ENCODE measurements at regions not wholly inside any gene's neighbourhood (a gene's known extent, or its start where the extent isn't known, plus 50 kb on each side); places are given as distances from the start of the nearest gene placed in this dataset.
"Not testable (repeated sequence)": the region's sequence is repeated elsewhere in the genome, so short reads cannot be mapped to it uniquely, and the experiment has no call there.

DNA sequence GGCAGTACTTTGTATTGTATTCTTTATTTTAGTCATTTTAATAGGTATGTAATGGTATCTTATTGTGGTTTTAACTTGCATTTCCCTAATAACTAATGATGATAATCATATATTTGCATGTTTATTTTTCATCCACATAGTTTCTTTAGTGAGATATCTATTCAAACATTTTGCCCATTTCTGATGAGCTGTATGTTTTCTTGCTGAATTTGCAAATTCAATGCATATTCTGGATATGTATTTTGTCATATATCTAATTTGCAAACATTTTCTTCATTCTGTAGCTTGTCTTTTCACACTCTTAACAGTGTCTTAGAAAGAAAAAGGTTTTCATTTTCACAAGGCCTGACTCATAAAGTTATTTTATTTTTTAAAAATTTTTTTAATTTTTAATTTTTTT lies 372.1 kb downstream of the ZNF674 start:
- H3K9me3 ChIP-seq = no peaks in the 10 kb centered on the region
- H3K36me3 ChIP-seq = no peaks in the 10 kb centered on the region
- intact Hi-C loops (cut with DNase I) = no loop called here
- H3K27me3 ChIP-seq = no peaks in the 10 kb centered on the region
- H3K27ac ChIP-seq = no peak overlapping the region
- no peak overlapping the region for H3K4me3 ChIP-seq (replicated peaks in 1 of 3)
- no peak for TF ChIP-seq POLR2A (IDR thresholded peaks at IDR 0.05)
- TF ChIP-seq, protein P1, sequence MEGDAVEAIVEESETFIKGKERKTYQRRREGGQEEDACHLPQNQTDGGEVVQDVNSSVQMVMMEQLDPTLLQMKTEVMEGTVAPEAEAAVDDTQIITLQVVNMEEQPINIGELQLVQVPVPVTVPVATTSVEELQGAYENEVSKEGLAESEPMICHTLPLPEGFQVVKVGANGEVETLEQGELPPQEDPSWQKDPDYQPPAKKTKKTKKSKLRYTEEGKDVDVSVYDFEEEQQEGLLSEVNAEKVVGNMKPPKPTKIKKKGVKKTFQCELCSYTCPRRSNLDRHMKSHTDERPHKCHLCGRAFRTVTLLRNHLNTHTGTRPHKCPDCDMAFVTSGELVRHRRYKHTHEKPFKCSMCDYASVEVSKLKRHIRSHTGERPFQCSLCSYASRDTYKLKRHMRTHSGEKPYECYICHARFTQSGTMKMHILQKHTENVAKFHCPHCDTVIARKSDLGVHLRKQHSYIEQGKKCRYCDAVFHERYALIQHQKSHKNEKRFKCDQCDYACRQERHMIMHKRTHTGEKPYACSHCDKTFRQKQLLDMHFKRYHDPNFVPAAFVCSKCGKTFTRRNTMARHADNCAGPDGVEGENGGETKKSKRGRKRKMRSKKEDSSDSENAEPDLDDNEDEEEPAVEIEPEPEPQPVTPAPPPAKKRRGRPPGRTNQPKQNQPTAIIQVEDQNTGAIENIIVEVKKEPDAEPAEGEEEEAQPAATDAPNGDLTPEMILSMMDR (IDR thresholded peaks at IDR 0.05) = no peak
- no peak for DNase-seq
- H3K4me1 ChIP-seq = no peaks in the 10 kb centered on the region

GRCh38 chrX:46171457-46171856 lies 373.8 kb downstream of the ZNF674 start:
- H3K4me3 ChIP-seq (replicated peaks in 1 of 3); H3K36me3 ChIP-seq; H3K27ac ChIP-seq; intact Hi-C loops (cut with DNase I); DNase-seq; H3K4me1 ChIP-seq; H3K27me3 ChIP-seq; H3K9me3 ChIP-seq: not testable (repeated sequence)
- 96% methylated on average over 3 of the region's 4 CpGs; no CpG with 5 or more reads in 1 of the 2 donors for WGBS, 2 donors

DNA sequence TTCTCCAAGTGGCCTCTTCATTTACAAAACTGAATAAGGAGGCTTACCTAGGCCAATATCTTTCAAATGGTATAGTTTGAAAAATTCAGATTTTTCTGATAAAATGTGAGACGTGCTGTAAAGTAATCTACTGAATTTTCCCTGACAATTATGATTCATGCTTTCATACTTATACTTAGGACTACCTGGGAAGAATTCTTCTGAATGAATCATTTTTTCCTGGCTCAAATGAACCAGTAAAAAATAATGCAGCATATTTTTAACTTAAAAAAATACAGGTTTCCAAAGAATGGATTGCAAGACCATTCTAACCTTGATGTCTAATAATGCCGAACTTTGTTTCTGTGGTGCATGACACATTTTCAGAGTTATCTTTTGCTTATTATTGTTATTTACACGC lies 375.4 kb downstream of the ZNF674 start:
- 82 to 85% methylated on average over 3 of the region's 3 CpGs for WGBS, 2 donors
- Histone ChIP-seq H3K27ac (no peak overlapping the region), H3K27me3 (no peaks in the 10 kb centered on the region), H3K4me3 (replicated peaks in 1 of 3) (no peak overlapping the region), H3K36me3 (no peaks in the 10 kb centered on the region), H3K4me1 (no peaks in the 10 kb centered on the region), H3K9me3 (no peaks in the 10 kb centered on the region)
- DNase-seq = no peak
- intact Hi-C loops (cut with DNase I) = no loop called here
- TF ChIP-seq, protein P1 (IDR thresholded peaks at IDR 0.05) = no peak
- no peak for TF ChIP-seq POLR2A (IDR thresholded peaks at IDR 0.05)

GRCh38 chrX:46168254-46168653 lies 377.0 kb downstream of the ZNF674 start:
- H3K9me3 ChIP-seq = no peaks in the 10 kb centered on the region
- no peaks in the 10 kb centered on the region for H3K27me3 ChIP-seq
- TF ChIP-seq, protein P1 (IDR thresholded peaks at IDR 0.05) = no peak
- no peak for TF ChIP-seq POLR2A (IDR thresholded peaks at IDR 0.05)
- H3K27ac ChIP-seq = no peak overlapping the region
- H3K4me3 ChIP-seq (replicated peaks in 1 of 3) = no peak overlapping the region
- intact Hi-C loops (cut with DNase I) = no loop called here
- 95% methylated on average over 3 of the region's 3 CpGs; no CpG with 5 or more reads in 1 of the 2 donors for WGBS, 2 donors
- no peak for DNase-seq
- H3K36me3 ChIP-seq = no peaks in the 10 kb centered on the region
- no peaks in the 10 kb centered on the region for H3K4me1 ChIP-seq

GRCh38 chrX:46165866-46166265 lies 379.4 kb downstream of the ZNF674 start:
- Histone ChIP-seq H3K27me3 (no peaks in the 10 kb centered on the region), H3K4me1 (no peaks in the 10 kb centered on the region), H3K27ac (no peak overlapping the region), H3K4me3 (replicated peaks in 1 of 3) (no peak overlapping the region), H3K36me3 (no peaks in the 10 kb centered on the region), H3K9me3 (no peaks in the 10 kb centered on the region)
- no peak for DNase-seq
- 80 to 90% methylated on average over 3 of the region's 3 CpGs for WGBS, 2 donors
- intact Hi-C loops (cut with DNase I) = no loop called here
- TF ChIP-seq, protein P1 (IDR thresholded peaks at IDR 0.05) = no peak
- no peak for TF ChIP-seq POLR2A (IDR thresholded peaks at IDR 0.05)

GRCh38 chrX:46165411-46165810 lies 379.8 kb downstream of the ZNF674 start:
- no peak for DNase-seq
- intact Hi-C loops (cut with DNase I) = no loop called here
- H3K27me3 ChIP-seq = no peaks in the 10 kb centered on the region
- no peak overlapping the region for H3K27ac ChIP-seq
- TF ChIP-seq, protein P1 (IDR thresholded peaks at IDR 0.05) = no peak
- TF ChIP-seq POLR2A (IDR thresholded peaks at IDR 0.05) = no peak
- H3K36me3 ChIP-seq = no peaks in the 10 kb centered on the region
- H3K9me3 ChIP-seq = no peaks in the 10 kb centered on the region
- H3K4me3 ChIP-seq (replicated peaks in 1 of 3) = no peak overlapping the region
- no peaks in the 10 kb centered on the region for H3K4me1 ChIP-seq
- 75 to 79% methylated on average over 2 of the region's 2 CpGs for WGBS, 2 donors

Measured in thyroid gland (tissue), 4 donors.